IMR-90 (cell line): ENCODE measurements at regions not wholly inside any gene's neighbourhood (a gene's known extent, or its start where the extent isn't known, plus 50 kb on each side); places are given as distances from the start of the nearest gene placed in this dataset.

Experiments used
- ATAC-seq: fragments of 200-7000 bp; cut with Tn5 transposase; 2 replicates; pipeline ENCODE4 v1.9.1; 2020; ENCODE audit warnings: low read depth, mild to moderate bottlenecking, moderate library complexity
- BruUV-seq: library from RNA; stranded (reverse); fragments of 400-500 nt; replicated peaks from 2 replicates; lab custom pipeline; 2021; lab: Mats Ljungman, UMichigan
- CTCF ChIA-PET: fragments of 300-600 bp; formaldehyde crosslinking; extraction: SDS; loops from one replicate; lab custom pipeline; 2021; ENCODE audit warnings: antibody characterized with exemption; lab: Yijun Ruan, JAX
- POLR2A ChIA-PET: fragments of 300-600 bp; sonication (Branson Sonifier 250); formaldehyde crosslinking; loops from one replicate; lab custom pipeline; 2022; ENCODE audit warnings: antibody characterized with exemption; ENCODE audit not compliant: unreplicated experiment; lab: Charles Lee
- DNase-seq: peaks from one replicate; pipeline ENCODE4 v3.0.0; 2013
- H2AFZ ChIP-seq: replicated peaks from 2 replicates; pipeline ENCODE3; 2013; ENCODE audit warnings: low read length, mild to moderate bottlenecking; ENCODE audit not compliant: poor library complexity
- H2AK5ac ChIP-seq: 2 replicates; pipeline ENCODE4 v1.6.1; 2013; ENCODE audit warnings: low read depth, low read length, inconsistent platforms
- H2AK9ac ChIP-seq: replicated peaks from 2 replicates; pipeline ENCODE3; 2013; ENCODE audit warnings: mild to moderate bottlenecking, low read depth, low read length, moderate library complexity; ENCODE audit not compliant: poor library complexity
- H2BK120ac ChIP-seq: 2 replicates; pipeline ENCODE4 v1.6.1; 2013; ENCODE audit warnings: low read depth, low read length, inconsistent platforms
- H2BK15ac ChIP-seq: 3 replicates; pipeline ENCODE4 v1.6.1; 2013; ENCODE audit warnings: low read depth, low read length, inconsistent platforms
- H2BK20ac ChIP-seq: 2 replicates; pipeline ENCODE4 v1.6.1; 2013; ENCODE audit warnings: low read depth, mild to moderate bottlenecking, inconsistent platforms, low read length, moderate library complexity
- H2BK5ac ChIP-seq: 2 replicates; pipeline ENCODE4 v1.6.1; 2013; ENCODE audit warnings: mild to moderate bottlenecking, low read depth, low read length, inconsistent platforms; ENCODE audit not compliant: poor library complexity, severe bottlenecking
- H3K14ac ChIP-seq: replicated peaks from 2 replicates; pipeline ENCODE4 v1.6.1; 2013; ENCODE audit warnings: low read depth, low read length, inconsistent platforms
- H3K18ac ChIP-seq: 2 replicates; pipeline ENCODE4 v1.6.1; 2013; ENCODE audit warnings: low read depth, low read length, control low read depth
- H3K23ac ChIP-seq: 2 replicates; pipeline ENCODE4 v1.6.1; 2013; ENCODE audit warnings: low read depth, low read length, inconsistent platforms
- H3K27ac ChIP-seq: 2 replicates; pipeline ENCODE4 v1.5.1; 2013; ENCODE audit warnings: mild to moderate bottlenecking, control low read depth, low read length; ENCODE audit not compliant: insufficient read depth
- H3K27me3 ChIP-seq: 2 replicates; pipeline ENCODE4 v1.6.1; 2013; ENCODE audit warnings: low read length; ENCODE audit not compliant: control insufficient read depth, insufficient read depth
- H3K36me3 ChIP-seq: 2 replicates; pipeline ENCODE4 v1.6.1; 2013; ENCODE audit warnings: low read length, mixed read lengths; ENCODE audit not compliant: control insufficient read depth, insufficient read depth
- H3K4ac ChIP-seq: 2 replicates; pipeline ENCODE4 v1.6.1; 2013; ENCODE audit warnings: low read depth, low read length, inconsistent platforms
- H3K4me1 ChIP-seq: 2 replicates; pipeline ENCODE4 v1.6.1; 2013; ENCODE audit warnings: low read length, mixed read lengths; ENCODE audit not compliant: control insufficient read depth, insufficient read depth
- H3K4me2 ChIP-seq: 2 replicates; pipeline ENCODE4 v1.6.1; 2013; ENCODE audit warnings: low read depth, mild to moderate bottlenecking, control low read depth, low read length, moderate library complexity
- H3K4me3 ChIP-seq: 2 replicates; pipeline ENCODE4 v1.5.1; 2013; ENCODE audit warnings: low read depth, mild to moderate bottlenecking, control low read depth, low read length, moderate library complexity; ENCODE audit not compliant: insufficient read depth
- H3K56ac ChIP-seq: 2 replicates; pipeline ENCODE4 v1.6.1; 2013; ENCODE audit warnings: low read length, inconsistent platforms; ENCODE audit not compliant: insufficient read depth; ENCODE audit errors: extremely low read depth
- H3K79me1 ChIP-seq, 2 experiments: 2 replicates each; pipeline ENCODE4 v1.6.1; 2013; ENCODE audit warnings: low read length in 2 of 2, inconsistent platforms in 1 of 2, low read depth in 1 of 2
- H3K9ac ChIP-seq: 2 replicates; pipeline ENCODE4 v1.6.1; 2013; ENCODE audit warnings: low read depth, low read length, control low read depth
- H3K9me1 ChIP-seq: 2 replicates; pipeline ENCODE4 v1.6.1; 2013; ENCODE audit warnings: low read length, inconsistent platforms; ENCODE audit not compliant: insufficient read depth
- H3K9me3 ChIP-seq: 2 replicates; pipeline ENCODE4 v1.6.1; 2013; ENCODE audit warnings: low read length; ENCODE audit not compliant: control insufficient read depth, insufficient read depth
- H4K20me1 ChIP-seq: 2 replicates; pipeline ENCODE4 v1.6.1; 2013; ENCODE audit warnings: low read length, inconsistent platforms; ENCODE audit not compliant: insufficient read depth
- H4K5ac ChIP-seq: 2 replicates; pipeline ENCODE4 v1.6.1; 2013; ENCODE audit warnings: mild to moderate bottlenecking, low read depth, low read length, control low read depth
- H4K8ac ChIP-seq, 2 experiments: 2 replicates each; pipeline ENCODE4 v1.6.1; 2013; ENCODE audit warnings: low read depth in 2 of 2, low read length in 2 of 2, control low read depth in 1 of 2, inconsistent platforms in 1 of 2
- H4K91ac ChIP-seq: 2 replicates; pipeline ENCODE4 v1.6.1; 2013; ENCODE audit warnings: low read depth, low read length, inconsistent platforms; ENCODE audit not compliant: insufficient read depth
- BHLHE40 ChIP-seq: fragments of 150-350 bp; IDR thresholded peaks from 2 replicates; pipeline ENCODE4 v1.6.1; 2016; ENCODE audit warnings: mild to moderate bottlenecking, low read depth, low read length
- CEBPB ChIP-seq: IDR thresholded peaks from 2 replicates; pipeline ENCODE4 v1.6.1; 2012; ENCODE audit warnings: low read depth, low read length, improper control_type of control experiment
- CHD1 ChIP-seq: IDR thresholded peaks from 2 replicates; pipeline ENCODE4 v1.6.1; 2012; ENCODE audit warnings: low read depth, low read length, improper control_type of control experiment
- CTCF ChIP-seq: conservative IDR thresholded peaks from 2 replicates; pipeline ENCODE4 v1.5.1; 2012; ENCODE audit warnings: mild to moderate bottlenecking, low read depth, low read length, improper control_type of control experiment
- ELK1 ChIP-seq: fragments of 150-350 bp; IDR thresholded peaks from 2 replicates; pipeline ENCODE4 v1.6.1; 2016; ENCODE audit warnings: low read depth, mild to moderate bottlenecking, low read length, moderate library complexity, borderline replicate concordance
- FOS ChIP-seq: fragments of 150-350 bp; IDR thresholded peaks from 2 replicates; pipeline ENCODE4 v1.6.1; 2016; ENCODE audit warnings: low read depth, low read length
- MAFK ChIP-seq: IDR thresholded peaks from 2 replicates; pipeline ENCODE4 v1.6.1; 2012; ENCODE audit warnings: low read depth, low read length, improper control_type of control experiment
- MAZ ChIP-seq: IDR thresholded peaks from 2 replicates; pipeline ENCODE4 v1.6.1; 2012; ENCODE audit warnings: low read depth, mild to moderate bottlenecking, low read length, improper control_type of control experiment, moderate library complexity, borderline replicate concordance
- MXI1 ChIP-seq: IDR thresholded peaks from 2 replicates; pipeline ENCODE4 v1.6.1; 2012; ENCODE audit warnings: low read depth, mild to moderate bottlenecking, low read length, moderate library complexity, borderline replicate concordance
- NFE2L2 ChIP-seq: fragments of 150-350 bp; IDR thresholded peaks from 2 replicates; pipeline ENCODE4 v1.6.1; 2016; ENCODE audit warnings: low read depth, mild to moderate bottlenecking, low read length
- POLR2A ChIP-seq: IDR thresholded peaks from 2 replicates; pipeline ENCODE4 v1.6.1; 2012; ENCODE audit warnings: mild to moderate bottlenecking, low read depth, low read length
- RAD21 ChIP-seq: IDR thresholded peaks from 2 replicates; pipeline ENCODE4 v1.6.1; 2012; ENCODE audit warnings: low read length, improper control_type of control experiment
- RCOR1 ChIP-seq: IDR thresholded peaks from 2 replicates; pipeline ENCODE4 v1.6.1; 2012; ENCODE audit warnings: mild to moderate bottlenecking, low read length, improper control_type of control experiment; ENCODE audit not compliant: insufficient replicate concordance
- RFX5 ChIP-seq: IDR thresholded peaks from 2 replicates; pipeline ENCODE4 v1.8.0; 2012; ENCODE audit warnings: low read depth, mild to moderate bottlenecking, low read length, moderate library complexity
- SMC3 ChIP-seq: fragments of 150-350 bp; IDR thresholded peaks from 2 replicates; pipeline ENCODE4 v1.6.1; 2016; ENCODE audit warnings: low read depth, mild to moderate bottlenecking, antibody characterized with exemption, low read length, moderate library complexity
- USF2 ChIP-seq: fragments of 150-350 bp; IDR thresholded peaks from 2 replicates; pipeline ENCODE4 v1.6.1; 2017; ENCODE audit warnings: mild to moderate bottlenecking, antibody characterized with exemption, low read length, low read depth
- WGBS, 2 experiments: methylation state at CpG; one replicate each; pipeline versions ENCODE4 v1.1.5 to v1.1.7; 2013; ENCODE audit warnings: missing lambda C conversion rate in 2 of 2; ENCODE audit not compliant: insufficient read length in 1 of 2; ENCODE audit errors: extremely low coverage in 2 of 2; 5-methylcytosine and 5-hydroxymethylcytosine counted together
- dilution Hi-C: fragments of 300-500 bp; cut with HindIII; formaldehyde crosslinking; loops from one replicate; pipeline ENCODE4 v1.14.3; 2018; ENCODE audit warnings: low sequenced_read_pairs; ENCODE audit not compliant: unreplicated experiment
- in situ Hi-C: fragments of 300-500 bp; cut with MboI; formaldehyde crosslinking; loops from 3 replicates; pipeline ENCODE4 v1.14.3; 2019; ENCODE audit warnings: low sequenced_read_pairs, inconsistent platforms, mixed read lengths
- intact Hi-C: fragments of 100-400 bp; cut with micrococcal nuclease; formaldehyde crosslinking; loops from 2 replicates; pipeline ENCODE4 v1.10.0; 2022

- Histone ChIP-seq H3K9me3 (no peaks in the 10 kb centered on the region), H3K9me1 (no peaks in the 10 kb centered on the region), H3K27ac (no peak overlapping the region), H4K5ac (no peak overlapping the region), H3K36me3 (no peaks in the 10 kb centered on the region), H3K14ac (no peak overlapping the region), H4K20me1 (no peaks in the 10 kb centered on the region), H3K56ac (no peak overlapping the region), H3K4ac (no peak overlapping the region), H3K23ac (no peak overlapping the region), H2BK20ac (no peak overlapping the region), H2AFZ (no peak overlapping the region), H3K27me3 (peaks cover 2% of the 10 kb centered on the region; the same call in 1 of the 2 replicates), H3K4me1 (no peaks in the 10 kb centered on the region), H4K91ac (no peak overlapping the region), H3K9ac (no peak overlapping the region), H3K79me1 (no peaks in the 10 kb centered on the region), H2BK15ac (no peak overlapping the region), H4K8ac (no peak overlapping the region), H2BK5ac (no peak overlapping the region), H3K4me2 (no peak overlapping the region), H2AK5ac (no peak overlapping the region), H3K4me3 (no peak overlapping the region), H3K18ac (no peak overlapping the region), H2BK120ac (no peak overlapping the region), H2AK9ac (no peak overlapping the region)
- dilution Hi-C loops: no loop called here
- CTCF ChIA-PET: no interaction called here
- WGBS, 2 experiments: no CpG with 5 or more reads among the region's 5 CpGs
- BruUV-seq: no TSS peak
- no peak for DNase-seq
- no peak for TF ChIP-seq SMC3
- no peak for TF ChIP-seq BHLHE40
- no peak for TF ChIP-seq RAD21
- no peak for TF ChIP-seq FOS
- no peak for TF ChIP-seq RCOR1
- no peak for TF ChIP-seq ELK1
- no peak for TF ChIP-seq RFX5
- no peak for TF ChIP-seq CTCF
- TF ChIP-seq MXI1: no peak
- TF ChIP-seq MAFK: no peak
- no peak for TF ChIP-seq CHD1
- no peak for TF ChIP-seq USF2
- no peak for TF ChIP-seq POLR2A
- TF ChIP-seq MAZ: no peak
- no peak for TF ChIP-seq NFE2L2
- no peak for TF ChIP-seq CEBPB
- in situ Hi-C loops: no loop called here
- no peak for ATAC-seq
- intact Hi-C loops: no loop called here
- POLR2A ChIA-PET: no interaction called here
These were observed 130.8 kb downstream of the ZNF467 start for GRCh38 chr7:149642589-149642988.
